GM21360 (cell line): ENCODE measurements at regions not wholly inside any gene's neighbourhood (a gene's known extent, or its start where the extent isn't known, plus 50 kb on each side); places are given as distances from the start of the nearest gene placed in this dataset.
A peak's percentile ranks its signal among the peaks of the same experiment; 100 is the strongest.
"Not testable (repeated sequence)": the region's sequence is repeated elsewhere in the genome, so short reads cannot be mapped to it uniquely, and the experiment has no call there.

Experiments
- ATAC-seq: cut with Tn5 transposase; IDR thresholded peaks from one replicate; pipeline ENCODE4 v1.9.1; 2021; ENCODE audit warnings: mild to moderate bottlenecking, moderate library complexity; ENCODE audit not compliant: unreplicated experiment

- ATAC-seq, result not testable (repeated sequence)
Observed at GRCh38 chr5:62243046-62243445, 63.0 kb upstream of the KIF2A start.

- ATAC-seq, result not testable (repeated sequence)
Observed at GRCh38 chr5:62248192-62248591, 57.8 kb upstream of the KIF2A start.

GRCh38 chr5:62250085-62250484 lies 55.9 kb upstream of the KIF2A start:
- not testable (repeated sequence) for ATAC-seq

GRCh38 chr5:62250919-62251318 lies 55.1 kb upstream of the KIF2A start:
- not testable (repeated sequence) for ATAC-seq

- ATAC-seq, result not testable (repeated sequence)
Observed at GRCh38 chr5:62252519-62252918, 53.5 kb upstream of the KIF2A start.

- ATAC-seq, result not testable (repeated sequence)
Observed at GRCh38 chr5:62255551-62255950, 50.5 kb upstream of the KIF2A start.

GRCh38 chr5:62256161-62257019 lies 49.6 kb upstream of the KIF2A start:
- ATAC-seq, result peak; percentile 73
